DMS153 treated with DMSO at 0.1 percent for 48 hours (cell line): ENCODE measurements at regions not wholly inside any gene's neighbourhood (a gene's known extent, or its start where the extent isn't known, plus 50 kb on each side); places are given as distances from the start of the nearest gene placed in this dataset.

Experiments used
- DNase-seq: peaks from one replicate; lab custom pipeline; 2025; ENCODE audit not compliant: unreplicated experiment; lab: John Stamatoyannopoulos, UW

DNA sequence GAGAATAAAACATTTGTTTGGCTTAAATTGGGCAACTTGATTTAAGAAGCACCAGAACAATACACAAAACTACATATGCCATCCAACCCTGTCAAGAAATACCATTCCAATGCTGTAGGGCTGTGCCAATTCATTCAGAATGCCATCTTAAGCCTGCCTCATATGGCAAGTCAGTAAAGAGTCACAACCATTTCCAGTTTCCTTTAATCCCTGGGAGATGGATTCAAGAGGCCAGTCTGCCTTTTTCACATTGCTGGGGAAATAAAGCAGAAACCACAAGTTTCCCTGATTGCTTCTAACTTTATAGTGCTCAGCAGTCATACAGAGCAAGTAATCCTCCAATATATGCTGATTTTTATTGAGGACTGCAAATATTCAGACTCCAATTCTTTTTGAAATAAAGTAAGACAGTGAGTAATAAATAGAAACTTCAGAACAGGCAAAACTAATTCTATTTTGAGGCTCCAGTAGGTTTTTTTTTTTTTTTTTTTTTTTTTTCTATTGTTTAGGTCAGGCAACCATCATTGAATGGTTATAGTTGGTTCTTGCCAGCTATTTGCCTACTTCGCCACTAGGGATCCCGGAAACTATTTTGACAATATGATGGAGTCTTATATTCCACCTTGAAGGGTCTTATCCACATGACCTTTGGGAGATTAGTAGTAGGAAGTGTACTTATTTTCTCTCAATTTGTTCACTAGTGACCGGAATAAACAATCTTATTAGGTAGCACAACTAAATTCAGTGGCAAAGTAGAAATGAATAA lies 400.9 kb upstream of the MEF2C start:
- no peak for DNase-seq

DNA sequence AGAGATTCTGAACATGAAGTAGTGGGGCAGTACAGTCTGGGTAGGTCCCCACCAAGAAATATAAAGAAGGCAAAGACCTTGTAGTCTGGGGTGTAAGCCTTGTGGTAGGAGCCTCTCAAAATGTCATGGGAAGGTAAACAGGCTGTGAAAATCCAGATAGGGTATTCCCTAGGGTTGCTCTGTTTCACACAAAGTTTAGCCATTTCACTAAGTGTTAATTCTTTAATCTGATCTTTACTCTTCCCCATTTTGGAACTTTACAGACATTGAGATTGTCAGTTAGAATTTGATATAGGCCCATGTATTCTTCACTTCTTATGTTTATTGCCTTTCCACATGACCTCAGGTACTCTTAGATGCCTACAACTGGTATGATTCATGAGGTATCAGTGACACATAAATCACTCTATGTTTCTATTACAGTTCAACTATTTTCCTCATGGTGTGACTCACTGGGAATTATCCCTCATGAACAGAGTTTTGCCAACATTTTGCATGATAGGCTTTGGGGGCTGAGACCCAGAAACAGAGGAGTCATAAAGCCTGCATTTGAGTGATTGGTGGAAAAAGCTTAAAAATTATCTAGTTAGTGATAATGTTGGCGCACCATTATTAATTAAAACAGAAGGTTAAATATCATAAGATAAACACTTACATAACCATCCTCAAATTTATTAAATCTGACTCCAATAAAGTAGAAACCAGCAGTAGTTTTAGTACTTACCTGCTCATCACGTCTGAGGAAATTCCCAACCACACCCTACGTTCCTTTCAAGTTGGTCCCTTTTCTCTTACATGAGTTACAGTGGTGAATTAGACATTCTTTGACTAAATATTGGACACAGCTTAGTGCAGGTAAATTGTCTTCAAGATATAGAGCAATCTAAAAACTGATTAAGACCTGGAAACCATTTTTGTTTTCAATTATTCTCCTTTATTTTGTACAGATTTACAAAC lies 399.8 kb upstream of the MEF2C start:
- no peak for DNase-seq

- DNase-seq = no peak
These were observed 399.0 kb upstream of the MEF2C start for GRCh38 chr5:89281766-89282553.

GRCh38 chr5:89281211-89281610 lies 398.2 kb upstream of the MEF2C start:
- DNase-seq = no peak

GRCh38 chr5:89280103-89281037 lies 397.4 kb upstream of the MEF2C start:
- DNase-seq = no peak

GRCh38 chr5:89279391-89280036 lies 396.5 kb upstream of the MEF2C start:
- DNase-seq = no peak

DNA sequence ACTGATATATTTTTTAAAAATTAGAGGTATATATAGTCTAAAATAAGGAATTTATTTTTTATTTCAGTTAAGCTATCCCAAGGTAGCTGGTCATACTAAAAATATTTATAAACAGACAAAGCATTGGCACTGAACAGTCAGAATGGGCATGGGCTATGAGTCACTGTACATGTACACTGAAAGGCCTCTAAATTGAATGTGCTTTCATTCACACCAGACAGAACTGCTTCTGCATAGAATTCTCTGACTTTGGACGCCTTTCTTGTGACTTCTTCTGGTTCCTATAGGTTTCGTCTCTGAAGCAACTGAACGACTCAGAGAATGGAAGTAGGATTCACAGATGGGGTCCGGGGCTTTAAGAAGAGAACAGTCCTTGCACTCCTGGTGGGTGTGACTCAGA lies 394.8 kb upstream of the MEF2C start:
- no peak for DNase-seq

DNA sequence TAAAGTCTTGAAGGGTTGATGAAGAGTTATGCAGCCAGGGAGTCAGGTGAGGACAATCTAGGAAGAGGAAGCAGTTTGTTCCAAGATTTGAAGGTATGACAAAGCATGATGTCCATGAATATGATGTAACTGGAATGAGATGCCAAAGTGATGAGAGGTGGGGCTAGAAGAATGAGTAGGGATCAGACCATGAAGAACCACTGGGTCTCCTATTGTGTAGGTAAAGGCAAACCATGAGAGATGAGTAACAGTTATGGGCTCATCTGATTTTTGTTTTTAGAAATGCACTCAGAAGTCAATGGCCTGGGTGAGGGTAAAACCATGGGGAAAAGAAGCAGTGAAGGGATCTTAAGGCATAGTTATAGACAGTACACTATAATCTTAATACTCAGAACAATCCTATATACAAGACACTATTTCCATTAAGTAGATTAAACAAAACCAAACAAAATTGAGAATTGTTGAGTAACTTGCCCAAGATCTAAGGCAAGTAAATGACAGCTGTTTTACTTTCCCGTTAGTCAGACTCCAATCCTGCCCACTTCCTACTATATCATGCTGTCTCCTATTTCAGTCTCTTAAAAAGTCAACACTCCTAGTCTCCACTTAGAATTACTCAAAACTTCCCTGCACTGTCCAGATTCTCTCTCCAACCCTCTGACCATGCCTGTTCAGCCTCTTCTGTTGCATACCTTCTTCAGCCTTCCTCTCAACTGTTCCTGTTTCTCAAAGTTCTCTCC lies 393.8 kb upstream of the MEF2C start:
- DNase-seq = no peak

DNA sequence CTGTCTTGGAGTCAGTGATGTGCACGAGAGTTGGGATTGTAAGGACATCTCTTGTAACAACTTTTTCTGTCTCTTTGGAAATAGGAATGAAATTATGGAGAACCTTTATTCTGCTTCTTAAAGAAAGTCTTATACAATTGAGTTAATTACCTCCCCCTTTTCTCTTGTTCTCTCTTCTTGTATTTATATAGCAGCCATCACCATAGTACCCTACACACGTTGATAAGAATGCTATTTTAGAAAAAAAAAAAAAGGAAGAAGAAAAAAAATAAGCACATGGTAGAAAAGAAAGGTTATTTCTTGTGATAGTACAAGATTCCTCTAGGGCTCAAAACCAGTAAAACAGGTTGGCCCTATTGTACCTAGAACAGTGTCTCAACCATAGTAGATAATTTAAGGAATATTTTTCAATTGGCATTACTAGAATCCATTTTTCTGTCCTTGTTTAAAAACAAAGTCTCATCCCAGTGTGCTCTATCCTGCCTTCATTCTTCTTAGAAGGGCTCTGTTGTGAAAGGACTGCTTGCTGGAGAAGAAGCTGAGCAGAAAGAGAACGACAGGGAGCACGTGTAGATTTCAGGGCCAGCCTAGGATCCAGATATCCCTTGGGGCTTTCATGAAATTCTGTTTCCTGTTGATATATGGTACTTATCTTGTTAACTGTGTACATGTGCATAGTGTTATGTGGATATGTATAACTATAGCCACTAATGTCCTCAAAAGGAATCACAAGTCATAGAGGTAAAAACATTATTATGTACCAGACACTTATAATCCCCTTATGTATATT lies 392.3 kb upstream of the MEF2C start:
- no peak for DNase-seq

- no peak for DNase-seq
These were observed 390.3 kb upstream of the MEF2C start for GRCh38 chr5:89273289-89273688.

DNA sequence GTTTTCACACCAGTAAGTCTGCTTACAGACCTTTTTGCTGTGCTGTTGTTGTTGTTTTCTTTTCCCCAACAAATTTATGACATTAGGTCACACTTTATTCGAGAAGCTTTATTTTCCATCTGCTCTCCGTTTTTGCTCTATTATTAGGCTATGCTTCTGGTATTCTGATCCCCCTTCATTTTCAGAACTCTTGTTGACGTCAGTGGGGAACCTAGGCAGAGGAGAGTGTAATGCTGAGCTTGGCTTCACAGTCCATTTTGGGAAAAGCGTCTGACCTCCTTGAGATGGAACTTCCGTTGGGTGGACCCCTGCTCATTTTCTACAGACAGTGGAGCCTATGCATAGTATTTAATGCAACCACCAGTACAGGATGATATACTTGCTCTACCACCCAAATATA lies 387.9 kb upstream of the MEF2C start:
- DNase-seq = no peak

- DNase-seq = no peak
These were observed 386.7 kb upstream of the MEF2C start for GRCh38 chr5:89269721-89270120.

DNA sequence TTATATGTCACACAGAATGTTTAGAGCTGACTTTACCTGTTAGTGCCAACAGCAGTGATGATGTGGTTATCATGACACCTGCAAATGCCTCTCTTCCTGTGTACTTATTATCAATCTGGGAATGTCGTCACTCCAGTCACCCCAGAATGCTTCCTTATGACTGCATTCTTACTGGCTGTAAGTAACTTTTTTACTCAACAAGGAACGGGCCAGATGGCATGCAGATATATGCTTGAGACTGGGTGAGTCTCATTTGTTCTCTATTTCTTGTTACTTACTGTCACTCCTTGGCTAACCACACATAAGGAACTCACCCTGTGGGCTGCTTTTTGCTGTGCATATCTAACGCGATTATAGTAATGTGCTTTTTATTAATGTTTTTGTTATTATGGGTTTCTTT lies 385.5 kb upstream of the MEF2C start:
- DNase-seq = no peak

GRCh38 chr5:89267788-89268187 lies 384.8 kb upstream of the MEF2C start:
- DNase-seq = no peak

DNA sequence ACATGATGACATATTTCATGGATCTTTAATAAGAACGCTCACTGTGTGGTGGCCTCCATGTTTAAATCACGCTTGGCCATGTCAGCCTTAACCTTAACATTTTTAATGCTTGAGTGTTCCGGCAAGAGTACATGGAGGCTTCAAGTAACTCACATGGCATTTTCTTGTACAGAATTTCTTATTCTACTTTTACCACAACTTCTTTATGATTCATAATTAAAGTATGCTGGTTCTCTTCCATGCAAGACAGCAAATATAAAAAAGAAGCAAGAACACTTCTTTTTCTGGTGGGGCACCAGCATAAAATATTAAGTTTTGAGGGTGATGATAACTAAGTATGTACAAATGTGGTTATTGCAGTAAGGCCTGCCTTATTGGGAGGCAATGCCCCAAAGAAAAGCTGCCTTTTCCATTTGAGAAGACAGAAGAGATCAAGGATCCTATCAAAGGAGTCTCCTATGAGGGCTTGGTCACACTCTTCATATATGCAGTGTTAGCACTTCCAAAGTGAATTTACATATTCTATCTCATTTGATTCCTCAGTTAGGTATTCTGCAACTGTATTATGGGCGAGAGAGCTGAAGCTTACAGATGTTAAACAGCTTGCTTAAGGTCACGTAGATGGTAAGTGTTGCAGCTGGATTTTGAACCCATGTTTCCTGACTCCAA lies 382.7 kb upstream of the MEF2C start:
- no peak for DNase-seq

- DNase-seq = no peak
These were observed 380.9 kb upstream of the MEF2C start for GRCh38 chr5:89263846-89264245.

- no peak for DNase-seq
These were observed 379.0 kb upstream of the MEF2C start for GRCh38 chr5:89262030-89262429.

DNA sequence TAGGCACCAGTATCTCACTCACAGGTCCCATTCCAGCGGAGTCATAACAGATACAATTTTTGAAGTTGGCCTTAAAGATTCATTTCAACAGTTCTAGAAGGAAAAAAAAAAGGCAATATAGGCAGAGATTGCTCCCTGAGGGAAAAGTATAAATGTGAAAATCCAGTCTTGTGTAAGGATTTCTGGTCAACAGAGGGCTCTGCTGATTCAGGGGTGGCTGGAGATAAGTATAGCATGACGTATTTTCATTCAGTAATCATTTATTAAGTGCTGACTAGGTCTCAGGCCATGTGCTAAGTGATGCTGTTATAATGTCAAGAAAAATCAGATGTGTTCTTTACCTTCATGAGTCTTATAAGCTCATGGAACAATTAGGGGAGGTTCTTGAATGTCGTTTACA lies 377.3 kb upstream of the MEF2C start:
- no peak for DNase-seq
